ENCODE measurements at regions not wholly inside any gene's neighbourhood (a gene's known extent, or its start where the extent isn't known, plus 50 kb on each side); places are given as distances from the start of the nearest gene placed in this dataset.

DNA sequence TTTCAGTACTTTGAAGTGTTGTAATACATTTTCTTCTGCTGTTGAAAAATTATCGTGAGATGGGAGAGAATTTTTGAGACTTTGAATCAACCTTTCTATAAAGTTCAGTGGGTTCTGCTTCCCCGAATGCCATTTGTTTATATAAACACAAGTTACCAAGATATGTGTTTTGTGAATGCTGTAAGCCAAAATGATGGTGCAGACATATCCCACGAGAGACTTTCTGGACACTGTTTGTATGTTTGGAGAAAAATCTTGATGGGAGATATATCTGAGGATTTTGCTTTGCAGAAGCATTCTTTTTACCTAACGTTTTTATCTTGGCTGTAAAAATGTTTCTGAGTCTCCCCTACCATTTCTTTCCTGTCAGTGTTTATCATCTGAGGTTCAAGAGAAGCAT is 526.6 kb upstream of the ZNF717 start:
- TF ChIP-seq, protein P1, sequence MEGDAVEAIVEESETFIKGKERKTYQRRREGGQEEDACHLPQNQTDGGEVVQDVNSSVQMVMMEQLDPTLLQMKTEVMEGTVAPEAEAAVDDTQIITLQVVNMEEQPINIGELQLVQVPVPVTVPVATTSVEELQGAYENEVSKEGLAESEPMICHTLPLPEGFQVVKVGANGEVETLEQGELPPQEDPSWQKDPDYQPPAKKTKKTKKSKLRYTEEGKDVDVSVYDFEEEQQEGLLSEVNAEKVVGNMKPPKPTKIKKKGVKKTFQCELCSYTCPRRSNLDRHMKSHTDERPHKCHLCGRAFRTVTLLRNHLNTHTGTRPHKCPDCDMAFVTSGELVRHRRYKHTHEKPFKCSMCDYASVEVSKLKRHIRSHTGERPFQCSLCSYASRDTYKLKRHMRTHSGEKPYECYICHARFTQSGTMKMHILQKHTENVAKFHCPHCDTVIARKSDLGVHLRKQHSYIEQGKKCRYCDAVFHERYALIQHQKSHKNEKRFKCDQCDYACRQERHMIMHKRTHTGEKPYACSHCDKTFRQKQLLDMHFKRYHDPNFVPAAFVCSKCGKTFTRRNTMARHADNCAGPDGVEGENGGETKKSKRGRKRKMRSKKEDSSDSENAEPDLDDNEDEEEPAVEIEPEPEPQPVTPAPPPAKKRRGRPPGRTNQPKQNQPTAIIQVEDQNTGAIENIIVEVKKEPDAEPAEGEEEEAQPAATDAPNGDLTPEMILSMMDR (IDR thresholded peaks at IDR 0.05) = no peak
- TF ChIP-seq EZH2phosphoT487 (IDR thresholded peaks at IDR 0.05) (no peak), EZH2 (IDR thresholded peaks at IDR 0.05) (no peak)
